Nephron (organoid): ENCODE measurements at regions not wholly inside any gene's neighbourhood (a gene's known extent, or its start where the extent isn't known, plus 50 kb on each side); places are given as distances from the start of the nearest gene placed in this dataset.
A peak's percentile ranks its signal among the peaks of the same experiment; 100 is the strongest.

Source experiments
- H3K27ac Mint-ChIP-seq, 3 experiments: 2 replicates each; pipeline ENCODE4 v1.8.0; 2020; ENCODE audit warnings: mixed read lengths in 3 of 3, mild to moderate bottlenecking in 2 of 3, moderate library complexity in 1 of 3
- H3K27me3 Mint-ChIP-seq: 2 replicates; pipeline ENCODE4 v1.8.0; 2021; ENCODE audit warnings: low read depth, mild to moderate bottlenecking, moderate library complexity, mixed read lengths
- H3K36me3 Mint-ChIP-seq: 2 replicates; pipeline ENCODE4 v1.8.0; 2020; ENCODE audit warnings: low read depth, mixed read lengths
- H3K4me1 Mint-ChIP-seq: 2 replicates; pipeline ENCODE4 v1.8.0; 2020; ENCODE audit warnings: mixed read lengths
- H3K4me3 Mint-ChIP-seq, 3 experiments: 2 replicates each; pipeline ENCODE4 v1.8.0; 2020; ENCODE audit warnings: mild to moderate bottlenecking in 3 of 3, mixed read lengths in 3 of 3, moderate library complexity in 2 of 3
- H3K9me3 Mint-ChIP-seq: 2 replicates; pipeline ENCODE4 v1.8.0; 2020; ENCODE audit warnings: mixed read lengths
- CTCF ChIP-seq, 3 experiments: fragments of 200-600 bp; sonication (generic); IDR thresholded peaks; one replicate each; pipeline ENCODE4 v1.5.0; 2021; ENCODE audit warnings: antibody characterized with exemption in 3 of 3; ENCODE audit not compliant: unreplicated experiment in 3 of 3

DNA sequence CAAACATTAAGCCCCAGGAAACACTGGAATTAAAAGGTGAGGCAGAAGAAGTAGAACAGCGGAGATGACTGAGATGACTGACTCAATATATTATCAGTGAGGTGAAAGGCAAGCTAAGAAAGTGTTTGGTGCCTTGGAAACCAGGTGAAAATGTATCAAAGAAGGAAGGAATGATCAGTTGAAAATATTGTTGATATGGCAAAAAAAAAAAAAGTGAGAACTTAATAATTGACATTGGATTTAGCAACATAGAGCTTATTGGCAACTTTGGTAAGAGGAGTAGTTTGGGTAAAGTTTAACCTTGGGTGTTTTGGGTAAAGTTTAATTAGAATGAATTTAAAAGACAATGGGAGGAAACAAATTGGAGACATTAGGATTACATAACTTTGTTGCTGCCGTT is 127.7 kb upstream of the MYOCD start:
- TF ChIP-seq CTCF (IDR thresholded peaks at IDR 0.05; ENCODE audit: unreplicated experiment in 3 of 3) = no peak

GRCh38 chr17:12545877-12546513 is 119.7 kb upstream of the MYOCD start:
- H3K4me1 Mint-ChIP-seq = peaks cover 23% of the 10 kb centered on the region
- TF ChIP-seq CTCF (IDR thresholded peaks at IDR 0.05; ENCODE audit: unreplicated experiment in 3 of 3) = peak; percentile 65 to 74 (median 73)
- H3K27me3 Mint-ChIP-seq = peaks cover 12% of the 10 kb centered on the region
- no peak overlapping the region for H3K27ac Mint-ChIP-seq
- H3K4me3 Mint-ChIP-seq = no peak overlapping the region
- no peaks in the 10 kb centered on the region for H3K9me3 Mint-ChIP-seq
- no peaks in the 10 kb centered on the region for H3K36me3 Mint-ChIP-seq

More for the DNA sequence above, 127.7 kb upstream of the MYOCD start:
- Mint-ChIP-seq H3K27me3 (no peaks in the 10 kb centered on the region), H3K4me3 (no peak overlapping the region), H3K27ac (no peak overlapping the region), H3K4me1 (peaks cover 4% of the 10 kb centered on the region), H3K9me3 (no peaks in the 10 kb centered on the region), H3K36me3 (no peaks in the 10 kb centered on the region)

DNA sequence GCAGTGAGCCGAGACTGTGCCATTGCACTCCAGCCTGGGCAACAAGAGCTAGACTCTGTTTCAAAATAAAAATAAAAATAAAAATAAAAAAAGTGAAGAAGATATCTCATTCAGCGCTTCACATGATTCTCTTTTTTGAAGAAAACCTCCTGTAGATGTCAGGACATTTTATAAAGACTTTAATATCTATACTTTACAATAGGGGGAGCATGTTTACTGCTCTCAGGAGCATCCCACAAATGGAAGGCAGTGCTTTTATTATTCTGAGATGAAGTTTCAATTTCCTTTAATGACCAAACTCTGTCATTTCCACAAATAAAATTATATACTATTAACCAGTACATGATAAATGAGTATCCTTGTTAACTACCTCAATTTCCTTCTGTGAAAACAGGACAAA is 118.7 kb upstream of the MYOCD start:
- no peak overlapping the region for H3K4me3 Mint-ChIP-seq
- TF ChIP-seq CTCF (IDR thresholded peaks at IDR 0.05; ENCODE audit: unreplicated experiment in 3 of 3) = peak in 1 of 3 experiments; percentile 6
- no peaks in the 10 kb centered on the region for H3K36me3 Mint-ChIP-seq
- peaks cover 23% of the 10 kb centered on the region for H3K4me1 Mint-ChIP-seq
- H3K9me3 Mint-ChIP-seq = no peaks in the 10 kb centered on the region
- H3K27ac Mint-ChIP-seq = no peak overlapping the region
- peaks cover 12% of the 10 kb centered on the region for H3K27me3 Mint-ChIP-seq

DNA sequence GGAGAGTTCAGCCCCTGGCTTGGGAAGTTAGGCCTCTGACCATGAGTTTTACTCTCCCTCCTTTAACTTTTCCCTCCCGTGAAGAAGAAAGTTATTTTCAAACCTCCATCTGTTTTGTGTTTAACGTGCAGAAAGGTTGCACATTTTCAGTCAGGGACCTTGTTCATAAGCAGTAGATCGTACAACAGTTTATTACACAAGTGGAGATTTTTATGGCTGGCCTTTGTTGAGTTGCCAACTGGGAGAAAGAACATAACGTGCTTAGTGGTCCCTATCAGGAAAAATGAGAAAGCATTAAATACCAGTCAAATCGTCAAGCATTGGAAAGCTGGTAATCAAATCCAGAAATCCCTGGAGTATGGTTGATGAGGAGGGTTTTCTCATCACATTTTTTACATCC is 117.9 kb upstream of the MYOCD start:
- H3K36me3 Mint-ChIP-seq = no peaks in the 10 kb centered on the region
- peak overlapping the region in 2 of 3 experiments; percentile 19 to 86 for H3K27ac Mint-ChIP-seq

DNA sequence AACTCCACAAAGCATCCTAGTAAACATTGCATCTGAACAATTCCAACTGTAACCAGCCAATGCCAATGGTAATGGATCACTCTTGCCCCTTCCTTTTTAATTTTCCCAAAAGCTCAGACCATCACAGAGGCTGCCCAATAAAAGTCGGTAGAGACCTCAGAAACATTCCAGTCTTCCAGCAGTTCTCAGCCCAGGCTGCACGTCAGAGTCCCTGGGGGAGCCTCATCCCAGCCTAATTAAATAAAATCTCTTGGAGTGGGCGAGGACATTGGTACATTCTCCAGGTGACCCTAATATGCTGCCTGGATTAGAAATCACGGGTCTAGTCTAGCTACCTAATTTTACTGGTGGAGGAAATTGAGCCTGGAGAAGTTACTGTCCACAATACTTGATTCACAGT is 117.1 kb upstream of the MYOCD start:
- peaks cover 23% of the 10 kb centered on the region for H3K4me1 Mint-ChIP-seq
- peaks cover 12% of the 10 kb centered on the region for H3K27me3 Mint-ChIP-seq
- no peak for TF ChIP-seq CTCF (IDR thresholded peaks at IDR 0.05; ENCODE audit: unreplicated experiment in 3 of 3)
- H3K27ac Mint-ChIP-seq = no peak overlapping the region
- H3K9me3 Mint-ChIP-seq = no peaks in the 10 kb centered on the region
- H3K4me3 Mint-ChIP-seq = no peak overlapping the region
- no peaks in the 10 kb centered on the region for H3K36me3 Mint-ChIP-seq

More for the DNA sequence above, 117.9 kb upstream of the MYOCD start:
- peaks cover 12% of the 10 kb centered on the region for H3K27me3 Mint-ChIP-seq
- no peak for TF ChIP-seq CTCF (IDR thresholded peaks at IDR 0.05; ENCODE audit: unreplicated experiment in 3 of 3)
- H3K4me3 Mint-ChIP-seq = no peak overlapping the region
- H3K4me1 Mint-ChIP-seq = peaks cover 23% of the 10 kb centered on the region
- H3K9me3 Mint-ChIP-seq = no peaks in the 10 kb centered on the region

DNA sequence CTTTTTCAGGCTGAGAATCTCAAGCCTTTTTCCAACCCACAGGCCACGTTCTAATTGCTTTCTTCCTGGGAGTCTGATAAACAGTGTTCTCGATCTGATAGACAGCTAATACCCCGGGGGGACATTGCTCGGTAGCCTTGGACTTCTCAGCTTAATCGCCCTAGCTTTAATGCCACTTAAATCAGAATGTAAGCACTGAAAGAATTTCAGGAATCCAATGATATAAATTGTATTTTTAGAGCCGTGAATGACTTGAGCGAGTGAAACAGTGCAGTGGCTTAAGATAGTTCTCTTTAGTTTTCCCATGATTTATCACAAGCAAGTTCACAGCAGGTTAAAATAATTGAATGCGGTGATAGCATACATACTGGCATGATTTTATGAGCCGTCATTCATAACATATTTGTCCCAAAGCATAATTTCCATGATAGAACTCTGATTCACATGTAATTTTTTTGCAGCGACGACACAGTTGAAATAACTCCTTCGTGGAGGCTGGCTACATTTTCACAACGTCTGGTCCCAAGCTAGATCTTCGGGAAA is 116.1 kb upstream of the MYOCD start:
- no peak for TF ChIP-seq CTCF (IDR thresholded peaks at IDR 0.05; ENCODE audit: unreplicated experiment in 3 of 3)
- Mint-ChIP-seq H3K9me3 (no peaks in the 10 kb centered on the region), H3K4me3 (no peak overlapping the region), H3K36me3 (no peaks in the 10 kb centered on the region), H3K27ac (peak overlapping the region in 1 of 3 experiments; percentile 24), H3K4me1 (peaks cover 23% of the 10 kb centered on the region), H3K27me3 (peaks cover 8% of the 10 kb centered on the region)
